NAMALWA (cell line): ENCODE measurements at regions not wholly inside any gene's neighbourhood (a gene's known extent, or its start where the extent isn't known, plus 50 kb on each side); places are given as distances from the start of the nearest gene placed in this dataset.

Source experiments
- DNase-seq: peaks from one replicate; pipeline ENCODE4 v3.0.0-alpha.2; 2015; ENCODE audit warnings: low spot score

DNA sequence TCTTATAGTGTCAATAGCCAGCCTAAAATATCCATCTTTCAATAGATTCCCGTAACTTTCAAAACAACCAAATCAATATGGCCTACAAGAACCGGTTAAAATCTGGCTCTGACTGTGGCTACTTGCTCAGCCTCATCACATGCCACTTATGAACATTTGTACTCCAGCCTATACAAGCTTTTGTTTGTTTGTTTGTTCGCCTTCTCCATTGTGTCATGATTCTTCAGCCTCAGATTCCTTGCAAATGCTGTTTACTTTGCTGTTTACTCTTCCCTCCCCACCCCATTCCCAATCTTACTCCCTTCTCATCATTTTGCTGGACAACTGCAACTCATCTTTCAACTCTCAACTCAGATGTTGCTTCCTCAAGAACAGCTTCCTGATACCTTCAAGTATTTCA lies 161.2 kb downstream of the CAPZA3 start:
- DNase-seq = no peak

DNA sequence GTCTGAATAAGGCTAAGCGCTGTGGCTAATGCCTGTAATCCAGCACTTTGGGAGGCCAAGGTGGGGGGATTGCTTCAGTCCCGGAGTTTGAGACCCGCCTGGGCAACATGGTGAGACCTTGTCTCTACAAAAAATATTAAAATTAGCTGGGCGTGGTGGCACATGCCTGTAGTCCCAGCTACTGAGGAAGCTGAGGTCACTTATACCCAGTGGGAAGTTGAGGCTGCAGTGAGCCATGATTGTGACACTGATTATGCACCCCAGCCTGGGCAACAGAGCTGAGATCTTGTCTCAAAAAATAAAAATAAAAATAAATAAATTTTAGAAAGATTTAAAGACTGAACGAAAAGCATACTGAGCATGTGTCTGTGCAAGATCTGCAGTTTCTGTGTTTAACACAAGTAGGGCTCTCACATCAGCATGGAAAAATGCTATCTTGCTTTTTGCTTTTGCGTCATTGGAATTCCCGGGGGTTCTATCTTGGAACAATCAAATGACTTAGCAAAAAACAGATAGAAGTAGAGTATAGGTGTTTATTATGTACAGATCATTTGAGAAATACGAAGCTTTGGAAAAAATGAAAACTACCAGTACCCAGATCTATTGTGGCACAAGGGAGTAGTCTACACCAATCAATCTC lies 161.9 kb downstream of the CAPZA3 start:
- no peak for DNase-seq

DNA sequence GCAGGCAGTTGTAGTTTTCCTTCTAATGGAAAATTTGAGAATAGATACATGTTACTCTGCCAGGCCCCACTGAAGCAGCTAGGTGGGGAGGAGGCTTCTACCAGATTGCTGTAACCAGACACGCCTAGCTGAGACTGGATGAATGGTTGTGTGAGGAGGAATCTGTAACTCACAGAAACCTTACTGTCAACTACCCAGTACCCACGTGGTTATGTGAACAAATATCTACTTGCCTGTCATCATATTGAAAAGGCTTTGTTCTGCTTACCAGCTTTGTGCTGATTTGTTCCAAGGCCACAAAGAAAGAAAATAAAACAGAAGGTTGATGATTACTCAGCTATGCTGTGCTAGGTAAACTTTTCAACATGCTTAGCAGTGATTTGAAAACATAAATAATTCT lies 167.2 kb downstream of the CAPZA3 start:
- DNase-seq = no peak

DNA sequence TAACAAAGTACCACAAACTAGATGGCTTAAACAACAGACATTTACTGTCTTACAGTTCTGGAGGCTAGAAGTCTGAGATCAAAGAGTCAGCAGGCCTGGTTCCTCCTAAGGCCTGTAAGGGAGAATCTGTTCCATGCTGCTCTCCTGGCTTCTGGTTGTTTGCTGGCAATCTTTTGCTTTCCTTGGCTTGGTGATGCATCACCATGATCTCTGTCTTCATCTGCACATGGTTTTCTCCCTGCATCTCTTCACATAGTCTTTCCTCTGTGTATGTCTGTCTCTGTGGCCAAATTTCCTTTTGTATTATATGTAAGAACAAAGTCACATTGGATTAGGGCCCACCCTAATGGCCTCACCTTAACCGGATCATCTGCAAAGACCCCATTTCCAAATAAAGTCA lies 168.5 kb downstream of the CAPZA3 start:
- DNase-seq = no peak

DNA sequence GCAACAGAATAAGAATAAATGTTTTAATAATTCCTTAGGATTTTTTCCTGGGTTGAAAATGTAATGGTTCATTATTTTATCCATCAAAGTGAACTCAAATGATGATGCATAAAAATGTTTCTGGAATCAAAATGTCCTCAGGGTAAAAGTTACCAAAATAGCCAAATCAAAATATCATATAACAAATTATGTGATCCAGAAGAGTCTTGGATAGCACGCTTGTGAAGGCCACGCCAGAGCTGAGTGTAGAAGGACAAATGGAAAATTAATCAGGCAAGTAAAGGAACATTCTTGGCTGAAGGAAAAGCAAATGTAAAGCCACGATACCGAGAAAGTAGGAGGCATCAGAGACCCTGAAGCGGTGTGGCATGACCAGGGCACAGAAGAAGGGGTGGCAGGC lies 169.2 kb downstream of the CAPZA3 start:
- DNase-seq = no peak

DNA sequence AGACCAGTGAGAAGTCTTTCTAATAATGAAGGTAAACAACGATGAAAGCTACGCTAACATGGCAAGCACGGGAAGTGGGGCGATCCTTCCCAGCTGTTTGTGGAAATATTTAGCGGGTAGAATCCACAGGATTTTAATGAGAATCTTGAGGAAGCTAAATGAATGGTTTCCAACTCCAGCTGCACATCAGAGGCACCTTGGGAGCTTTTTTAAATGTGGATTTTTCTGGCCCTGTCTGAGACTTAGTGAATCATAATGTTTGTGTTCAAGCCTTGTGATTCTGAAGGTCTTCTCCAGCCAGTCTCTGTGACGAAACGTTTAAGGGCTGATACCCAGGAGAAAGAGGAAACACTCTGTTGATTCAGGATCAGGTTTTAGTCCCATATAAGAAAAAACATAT lies 169.8 kb downstream of the CAPZA3 start:
- DNase-seq = no peak

DNA sequence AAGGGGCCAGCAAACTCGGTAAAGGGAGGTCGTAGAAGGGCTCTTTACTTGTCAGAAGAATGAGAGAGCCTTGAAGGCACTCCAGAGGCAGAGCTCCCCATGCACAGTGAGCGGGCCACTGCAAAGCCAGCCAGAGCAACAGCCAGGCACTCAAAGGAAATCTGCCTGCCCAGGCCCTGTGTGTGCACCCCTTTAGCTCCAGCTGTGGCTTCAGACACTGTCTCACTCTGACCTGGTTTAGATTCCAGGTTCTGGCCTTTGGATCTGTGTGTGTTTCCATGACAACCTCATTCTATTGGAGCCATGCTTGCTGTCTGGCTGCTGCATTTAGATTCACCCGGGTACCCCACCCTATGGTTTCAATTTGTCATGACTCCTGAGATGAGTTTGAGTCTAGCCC lies 170.3 kb downstream of the CAPZA3 start:
- DNase-seq = no peak

DNA sequence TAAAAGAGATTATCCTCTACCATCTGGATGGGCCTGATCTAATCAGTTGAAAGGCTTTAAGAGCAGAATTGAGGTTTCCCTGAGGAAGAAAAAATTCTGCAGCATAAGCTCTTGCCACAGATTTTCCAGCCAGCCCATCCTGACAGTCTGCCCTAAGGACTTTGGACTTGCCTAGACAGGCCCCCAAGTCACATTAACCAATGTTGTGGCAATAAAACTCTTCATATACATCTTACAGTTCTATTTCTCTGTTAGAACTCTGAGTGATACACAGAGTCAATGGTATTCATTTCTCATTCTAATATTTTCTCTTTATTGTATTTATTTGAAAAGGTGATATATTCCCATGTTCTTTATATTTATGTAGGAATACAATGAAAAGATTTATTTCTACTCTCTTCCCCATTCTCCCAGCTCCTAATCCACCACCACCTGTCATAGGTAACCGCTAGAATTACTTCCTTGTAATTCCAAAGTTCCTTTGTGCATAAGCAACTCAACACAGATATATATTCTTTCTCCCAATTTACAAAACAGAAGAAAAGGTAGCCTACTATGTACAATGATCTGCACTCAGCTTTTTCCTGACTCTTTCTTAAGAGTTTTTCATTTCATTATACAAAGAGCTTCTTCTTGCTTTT lies 182.1 kb downstream of the CAPZA3 start:
- no peak for DNase-seq

DNA sequence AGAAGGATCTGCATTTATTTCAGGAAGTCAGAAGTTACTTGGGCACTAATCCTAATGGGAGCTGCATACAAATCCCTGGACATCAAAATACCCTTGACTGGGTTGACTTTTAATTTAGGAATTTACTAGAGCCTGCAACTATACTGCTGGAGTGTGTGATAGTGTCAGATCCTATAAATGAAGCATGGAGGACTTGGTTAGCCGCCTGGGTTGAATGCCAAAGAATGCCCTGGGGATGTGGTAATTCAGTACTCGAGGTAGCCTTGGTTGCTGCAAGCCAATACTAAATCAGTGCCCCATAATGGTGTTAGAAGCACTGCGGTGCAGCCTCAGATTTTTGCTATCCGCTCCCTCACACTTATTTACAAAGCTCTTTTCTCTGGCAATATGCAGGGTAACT lies 184.9 kb downstream of the CAPZA3 start:
- no peak for DNase-seq

DNA sequence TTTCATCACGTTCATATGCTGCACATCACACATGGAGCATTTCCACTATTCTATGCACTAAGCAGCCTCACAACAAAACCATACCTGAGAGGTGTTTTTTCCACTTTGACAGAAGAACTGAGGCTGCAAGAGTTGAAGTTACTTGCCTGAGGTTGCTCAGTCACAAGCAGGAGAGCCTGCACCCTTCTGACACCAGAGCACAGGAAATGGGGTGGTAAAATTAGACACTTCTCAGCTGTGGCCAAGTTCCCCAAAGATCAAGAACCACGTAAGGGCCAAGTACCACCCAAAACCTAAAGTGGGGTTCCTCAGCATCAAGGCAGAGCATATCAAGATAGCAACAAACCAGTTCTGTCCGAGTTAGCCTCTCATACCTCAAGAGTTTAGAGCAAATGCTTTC lies 185.8 kb downstream of the CAPZA3 start:
- peak; percentile 4 for DNase-seq

DNA sequence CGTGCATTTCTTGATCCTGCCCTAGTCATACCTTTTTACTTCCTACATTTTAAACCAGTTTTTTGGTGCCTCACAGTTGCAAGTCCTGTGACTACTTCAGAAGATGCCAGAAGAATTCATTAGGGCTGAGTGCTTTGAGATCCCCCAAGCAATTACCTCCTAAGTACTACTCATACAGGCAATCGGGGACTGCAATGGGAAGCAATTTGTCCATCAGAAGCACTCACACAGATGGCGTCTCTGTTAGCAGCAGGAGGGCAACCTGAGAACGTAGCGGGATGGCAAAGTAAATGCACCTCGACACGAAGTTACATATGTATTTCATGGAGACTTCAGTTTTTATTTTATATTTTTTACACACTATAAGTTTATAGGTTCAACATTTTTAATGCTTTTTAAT lies 188.3 kb downstream of the CAPZA3 start:
- DNase-seq = no peak

DNA sequence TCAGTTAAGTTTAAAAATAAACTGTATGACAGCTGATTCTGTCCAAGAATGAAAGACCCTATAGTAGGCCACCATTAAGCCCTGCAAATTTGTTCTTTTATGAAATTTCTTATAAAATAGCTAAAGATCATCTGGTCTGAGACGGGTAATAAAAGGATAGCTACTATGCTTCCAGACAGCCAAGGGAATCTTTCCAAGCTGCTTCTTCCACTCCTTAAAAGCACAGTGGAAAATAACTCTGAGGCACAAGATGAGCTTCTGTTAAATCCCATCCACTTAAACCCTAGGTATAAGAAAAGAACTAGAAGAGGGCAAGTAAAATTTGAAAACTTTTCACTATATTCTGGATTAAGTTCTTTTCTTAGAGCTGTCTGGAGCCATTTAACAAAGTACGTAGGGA lies 194.3 kb downstream of the CAPZA3 start:
- no peak for DNase-seq

DNA sequence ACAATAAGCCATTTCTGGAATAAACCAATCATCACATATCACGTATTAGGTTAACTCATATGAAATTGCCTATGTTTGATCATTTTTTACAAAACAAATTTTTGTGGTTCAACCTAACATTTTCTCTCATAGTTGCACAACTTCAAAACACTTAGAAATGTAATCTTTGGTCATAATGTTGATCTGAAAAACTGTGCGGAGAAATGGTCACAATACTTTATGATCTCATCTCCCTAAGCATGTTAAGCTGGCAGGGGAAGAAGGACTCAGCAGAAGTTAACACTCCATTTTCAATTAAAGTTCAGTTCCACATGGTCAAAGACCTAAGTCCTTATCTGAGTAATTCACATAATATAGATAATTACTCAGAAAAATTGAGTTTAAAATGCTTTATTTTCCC lies 194.8 kb downstream of the CAPZA3 start:
- no peak for DNase-seq

DNA sequence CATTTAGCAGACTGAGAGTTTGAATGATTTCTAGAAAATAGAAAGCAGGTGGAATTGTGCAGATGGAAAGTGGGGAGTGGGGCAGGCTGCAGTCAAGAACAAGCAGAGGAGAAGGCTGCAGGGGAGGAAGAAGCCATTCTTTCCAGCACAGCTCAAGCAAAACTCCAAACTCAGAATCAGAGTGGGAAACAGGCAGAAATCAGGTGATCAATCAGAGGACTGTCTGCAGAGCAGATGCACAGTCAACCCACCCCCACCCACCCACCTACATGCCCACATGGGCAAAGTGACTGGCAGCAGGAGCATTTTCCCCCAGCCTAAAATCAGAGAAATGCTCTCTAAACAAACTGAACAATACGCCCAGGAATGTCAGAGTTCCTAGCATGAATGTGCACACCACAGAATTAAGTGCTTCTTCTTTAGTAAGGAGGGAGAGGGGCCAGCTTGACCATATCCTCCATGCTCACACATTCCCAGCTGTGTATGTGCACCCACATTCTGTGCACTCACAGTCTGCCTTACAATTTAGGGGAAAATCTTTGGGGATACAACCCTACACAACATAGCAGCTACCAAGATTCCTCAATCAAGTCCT lies 194.1 kb upstream of the PLEKHA5 start:
- no peak for DNase-seq

DNA sequence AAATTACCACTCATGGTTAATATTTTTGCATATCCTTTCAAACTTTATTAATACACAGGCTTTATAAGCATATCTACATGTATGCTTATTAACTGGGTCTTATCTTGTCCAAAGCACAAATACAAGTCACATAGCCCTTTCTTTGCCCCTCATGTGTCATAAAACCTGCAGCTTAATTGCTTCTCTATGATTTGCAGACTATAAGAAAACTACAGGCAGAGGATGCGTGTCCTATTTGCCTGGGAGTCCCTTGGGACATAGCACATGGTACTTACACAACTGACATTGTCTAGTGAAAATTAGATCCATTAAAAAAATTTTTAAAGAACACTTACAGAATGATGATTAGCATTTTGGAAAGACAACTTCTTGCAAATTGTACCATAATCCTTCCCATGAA lies 190.5 kb upstream of the PLEKHA5 start:
- no peak for DNase-seq

DNA sequence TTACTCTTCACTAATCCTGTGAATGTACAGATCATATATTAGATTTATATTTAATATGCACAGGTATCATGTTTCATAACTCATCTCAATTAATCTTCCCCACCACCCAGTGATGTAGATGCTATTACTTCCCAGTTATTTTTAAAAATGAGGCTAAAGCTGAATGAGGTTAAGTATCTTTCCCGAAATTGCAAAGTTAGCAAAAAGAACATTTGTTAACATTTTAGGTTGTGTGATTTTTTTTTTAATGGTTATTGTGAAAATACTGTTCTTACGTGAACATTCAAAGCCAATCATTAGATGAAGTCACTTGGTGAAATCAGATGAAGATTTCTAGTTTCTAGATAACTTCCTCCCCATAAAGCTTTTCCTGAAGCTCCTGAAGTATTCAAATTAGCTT lies 186.9 kb upstream of the PLEKHA5 start:
- DNase-seq = no peak

DNA sequence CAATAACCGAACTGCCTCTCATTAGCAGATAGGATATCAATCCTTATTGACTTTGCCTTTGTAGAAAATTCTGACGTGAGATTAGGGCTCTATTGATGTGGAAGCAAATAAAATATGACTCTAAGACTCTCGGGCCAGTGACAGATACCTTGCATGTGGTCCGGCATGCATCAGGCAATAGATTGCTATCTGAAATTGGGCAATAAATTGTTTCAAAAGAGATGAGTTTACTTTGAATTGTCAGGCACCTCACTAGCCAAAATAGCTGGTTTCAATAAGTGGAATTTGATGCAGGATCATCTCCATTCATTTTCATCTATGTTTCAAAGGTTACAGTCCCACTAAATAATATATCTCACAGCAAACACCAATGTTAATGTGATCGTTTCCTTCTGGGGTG lies 186.3 kb upstream of the PLEKHA5 start:
- no peak for DNase-seq

DNA sequence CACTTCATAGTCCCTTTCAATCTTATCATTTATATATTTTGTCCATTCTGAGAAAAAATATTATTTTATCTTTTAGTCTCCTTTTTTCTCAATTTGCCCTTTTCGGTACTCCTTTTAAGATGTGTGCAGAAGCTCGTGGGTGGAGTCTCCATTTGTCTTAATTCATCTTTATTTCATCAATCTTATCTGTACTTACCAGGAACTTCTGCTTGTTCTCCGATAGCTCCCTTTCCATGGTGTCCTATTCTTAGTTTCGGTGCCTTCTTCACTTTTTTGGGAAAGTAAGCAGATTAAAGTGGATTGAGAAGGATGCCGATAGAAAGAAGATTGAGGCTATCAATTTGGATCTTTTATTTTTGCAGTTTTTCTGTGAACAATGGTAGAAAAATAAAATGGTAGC lies 183.4 kb upstream of the PLEKHA5 start:
- no peak for DNase-seq

DNA sequence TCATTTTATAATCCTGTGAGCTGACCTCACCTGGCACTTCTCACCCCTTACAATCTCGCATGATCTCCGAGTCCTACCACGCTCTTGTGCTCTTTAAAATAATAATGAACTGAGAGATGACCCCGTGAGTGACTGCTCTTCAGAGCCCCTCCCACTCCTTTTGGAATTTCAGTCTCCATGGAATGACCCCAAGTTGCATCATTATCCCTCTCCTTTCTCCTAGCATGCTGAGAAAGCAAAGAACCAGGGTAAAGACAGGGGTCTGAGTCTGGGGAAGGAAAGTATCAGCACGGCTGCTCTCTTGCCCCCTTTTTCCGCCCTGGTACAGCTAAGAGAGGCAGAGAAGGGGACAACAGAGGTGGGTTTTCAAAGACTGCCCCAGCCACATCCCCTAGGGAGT lies 178.3 kb upstream of the PLEKHA5 start:
- DNase-seq = no peak

DNA sequence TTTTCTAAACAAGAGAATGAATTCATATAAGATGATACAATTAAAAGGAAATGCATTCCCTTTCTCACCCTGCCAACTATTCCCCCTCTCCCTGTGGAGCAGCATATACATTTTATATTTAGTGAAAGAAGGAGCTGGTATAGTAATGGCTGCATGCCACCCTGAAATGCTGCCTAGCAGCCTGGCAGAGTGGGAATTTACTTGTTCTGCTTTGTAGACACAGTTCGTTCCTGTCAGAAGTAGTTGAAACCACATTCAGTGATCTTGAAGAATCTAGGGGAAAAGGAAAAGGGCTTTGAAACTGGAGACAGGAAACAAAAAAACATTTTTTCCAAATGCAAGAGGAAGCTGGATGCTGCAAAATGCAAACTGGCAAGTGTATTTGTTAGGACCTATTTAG lies 176.0 kb upstream of the PLEKHA5 start:
- DNase-seq = no peak

DNA sequence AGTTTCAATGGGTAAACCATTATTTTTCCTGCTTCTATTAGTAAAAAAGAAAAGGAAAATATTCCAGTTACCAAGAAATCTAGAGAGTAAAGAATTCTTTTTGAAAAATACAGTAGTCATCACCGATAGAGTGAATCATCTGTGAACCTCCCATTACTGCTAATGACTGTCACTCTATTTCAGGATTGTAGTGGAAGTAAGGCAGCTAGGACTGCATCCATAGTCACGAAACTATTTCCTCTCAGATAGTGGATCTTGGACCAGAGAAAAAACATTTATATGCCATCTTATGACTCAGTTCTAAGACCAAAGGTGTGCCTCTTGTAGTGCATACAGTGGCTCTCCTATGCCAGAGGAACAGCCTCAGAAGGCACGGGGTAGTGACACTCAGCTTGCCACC lies 173.9 kb upstream of the PLEKHA5 start:
- DNase-seq = no peak

DNA sequence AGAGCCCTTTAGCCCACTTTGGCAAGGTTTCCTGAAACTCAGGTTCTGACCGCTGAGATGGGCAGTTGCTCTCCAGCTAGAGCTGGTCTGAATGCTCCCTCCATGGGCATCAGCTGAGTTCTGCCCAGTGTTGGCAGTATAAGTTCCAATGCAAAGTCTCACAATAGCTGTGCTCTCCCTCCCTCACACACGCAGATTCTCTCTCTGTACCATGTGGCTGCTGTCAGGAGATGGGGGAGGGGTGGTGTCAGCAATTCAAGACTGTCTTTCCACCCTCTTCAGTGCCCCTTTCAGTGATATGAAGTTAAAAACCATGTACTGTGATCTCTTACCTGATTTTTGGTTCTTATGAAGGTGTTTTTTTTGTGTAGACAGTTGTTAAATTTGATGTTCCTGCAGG lies 164.3 kb upstream of the PLEKHA5 start:
- no peak for DNase-seq

DNA sequence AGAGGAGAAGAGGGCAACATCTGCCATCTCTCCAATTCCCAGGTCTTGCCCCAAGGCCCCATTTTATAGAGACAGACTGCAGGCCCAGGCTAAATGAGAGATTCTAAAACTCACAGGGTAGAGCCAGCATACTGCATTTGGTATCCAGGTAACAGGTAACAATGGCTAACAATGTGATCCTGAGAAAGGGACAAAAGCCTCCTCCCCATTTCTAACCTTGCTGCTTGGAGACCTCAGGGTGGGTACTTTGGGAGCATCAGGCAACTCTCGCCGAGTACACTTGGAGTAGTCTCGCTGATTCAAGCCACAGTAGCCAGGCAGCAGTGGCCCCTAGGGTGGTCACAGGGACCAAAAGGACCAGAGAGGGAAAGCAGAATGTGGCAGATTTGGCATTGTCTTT lies 162.6 kb upstream of the PLEKHA5 start:
- DNase-seq = no peak

DNA sequence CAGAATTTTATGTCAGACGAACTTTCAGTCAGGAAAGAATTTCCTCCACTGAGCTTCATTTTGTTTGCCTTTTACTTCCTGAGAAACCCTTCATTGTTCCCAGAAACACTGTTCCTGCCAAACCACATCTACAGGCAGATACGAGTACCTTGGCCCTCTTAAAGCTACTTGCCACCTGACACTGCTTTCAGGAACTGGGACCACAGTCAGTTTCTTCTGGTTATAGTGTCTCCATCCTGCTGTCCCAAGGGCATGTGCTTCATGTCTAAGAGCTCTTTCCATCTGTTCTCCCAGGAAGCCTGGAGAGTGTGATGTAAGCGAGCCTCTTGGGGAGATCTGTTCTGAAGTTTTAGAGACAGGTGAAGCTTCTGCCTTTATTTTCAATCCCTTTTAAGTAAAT lies 161.7 kb upstream of the PLEKHA5 start:
- no peak for DNase-seq
